ENCODE measurements at regions not wholly inside any gene's neighbourhood (a gene's known extent, or its start where the extent isn't known, plus 50 kb on each side); places are given as distances from the start of the nearest gene placed in this dataset.

DNA sequence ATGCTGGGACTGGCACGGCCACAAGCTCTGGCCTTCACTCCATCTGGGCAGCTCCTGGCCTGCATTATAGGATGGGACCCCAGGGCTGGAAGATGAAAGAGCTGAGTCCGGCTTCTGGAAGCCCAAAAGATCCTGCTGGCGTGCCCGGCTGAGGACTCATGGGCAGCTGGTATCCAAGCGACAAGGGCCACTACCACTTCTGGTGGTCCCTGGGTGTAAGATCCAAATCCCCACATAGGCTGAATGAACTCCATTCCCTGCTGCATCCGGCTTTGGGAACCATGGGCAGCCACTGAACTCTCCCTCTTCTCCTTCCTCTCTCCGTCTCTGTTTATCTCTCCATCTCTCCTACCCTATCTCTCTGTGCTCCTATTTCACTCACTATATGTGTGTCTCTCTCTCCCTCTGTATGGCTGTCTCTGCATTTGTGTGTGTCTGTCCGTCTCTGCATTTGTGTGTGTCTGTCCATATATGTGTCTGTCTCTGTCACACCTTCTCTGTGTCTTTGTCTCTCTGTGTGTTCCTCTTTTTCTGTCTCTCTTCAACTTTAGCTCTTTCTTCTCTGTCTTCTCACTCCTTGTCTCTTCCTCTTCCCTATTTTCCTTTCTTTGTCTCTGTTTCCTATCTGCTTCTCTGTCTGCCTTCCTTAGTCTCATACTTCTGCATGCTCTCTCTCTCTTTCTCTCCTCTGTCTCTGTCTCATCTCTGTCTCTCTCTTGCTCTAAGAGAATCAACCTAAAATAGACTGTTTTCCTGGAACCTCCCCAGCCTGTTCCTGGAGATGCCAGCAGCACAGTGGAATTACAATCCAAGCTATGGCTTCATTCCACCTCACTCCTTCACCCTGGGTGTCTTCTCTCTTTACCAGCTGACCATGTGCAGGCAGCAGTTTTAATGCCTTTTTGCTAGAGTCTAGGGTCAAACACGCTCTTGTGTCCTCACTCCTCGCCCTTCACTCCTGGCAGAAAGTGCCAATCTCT, 60.4 kb upstream of the IRX6 start:
- no peak overlapping the region for H3K4me3 Mint-ChIP-seq (ENCODE audit: low read depth, unreplicated experiment)
- H3K36me3 Mint-ChIP-seq (ENCODE audit: insufficient read depth, unreplicated experiment): no peaks in the 10 kb centered on the region
- BruUV-seq (replicated peaks): no TSS peak
- no peaks in the 10 kb centered on the region for H3K4me1 Mint-ChIP-seq (ENCODE audit: low read depth, unreplicated experiment)
- no peak for DNase-seq
- CTCF ChIA-PET: no interaction called here
- intact Hi-C loops (cut with micrococcal nuclease; ENCODE audit: unreplicated experiment): no loop called here
- peaks cover 19% of the 10 kb centered on the region for H3K27me3 Mint-ChIP-seq (ENCODE audit: unreplicated experiment)
- TF ChIP-seq, protein P1, sequence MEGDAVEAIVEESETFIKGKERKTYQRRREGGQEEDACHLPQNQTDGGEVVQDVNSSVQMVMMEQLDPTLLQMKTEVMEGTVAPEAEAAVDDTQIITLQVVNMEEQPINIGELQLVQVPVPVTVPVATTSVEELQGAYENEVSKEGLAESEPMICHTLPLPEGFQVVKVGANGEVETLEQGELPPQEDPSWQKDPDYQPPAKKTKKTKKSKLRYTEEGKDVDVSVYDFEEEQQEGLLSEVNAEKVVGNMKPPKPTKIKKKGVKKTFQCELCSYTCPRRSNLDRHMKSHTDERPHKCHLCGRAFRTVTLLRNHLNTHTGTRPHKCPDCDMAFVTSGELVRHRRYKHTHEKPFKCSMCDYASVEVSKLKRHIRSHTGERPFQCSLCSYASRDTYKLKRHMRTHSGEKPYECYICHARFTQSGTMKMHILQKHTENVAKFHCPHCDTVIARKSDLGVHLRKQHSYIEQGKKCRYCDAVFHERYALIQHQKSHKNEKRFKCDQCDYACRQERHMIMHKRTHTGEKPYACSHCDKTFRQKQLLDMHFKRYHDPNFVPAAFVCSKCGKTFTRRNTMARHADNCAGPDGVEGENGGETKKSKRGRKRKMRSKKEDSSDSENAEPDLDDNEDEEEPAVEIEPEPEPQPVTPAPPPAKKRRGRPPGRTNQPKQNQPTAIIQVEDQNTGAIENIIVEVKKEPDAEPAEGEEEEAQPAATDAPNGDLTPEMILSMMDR (IDR thresholded peaks at IDR 0.05; ENCODE audit: unreplicated experiment): no peak
- H3K27ac Mint-ChIP-seq (ENCODE audit: unreplicated experiment): no peak overlapping the region
- H3K9me3 Mint-ChIP-seq (ENCODE audit: low read depth, unreplicated experiment): peaks cover 10% of the 10 kb centered on the region

DNA sequence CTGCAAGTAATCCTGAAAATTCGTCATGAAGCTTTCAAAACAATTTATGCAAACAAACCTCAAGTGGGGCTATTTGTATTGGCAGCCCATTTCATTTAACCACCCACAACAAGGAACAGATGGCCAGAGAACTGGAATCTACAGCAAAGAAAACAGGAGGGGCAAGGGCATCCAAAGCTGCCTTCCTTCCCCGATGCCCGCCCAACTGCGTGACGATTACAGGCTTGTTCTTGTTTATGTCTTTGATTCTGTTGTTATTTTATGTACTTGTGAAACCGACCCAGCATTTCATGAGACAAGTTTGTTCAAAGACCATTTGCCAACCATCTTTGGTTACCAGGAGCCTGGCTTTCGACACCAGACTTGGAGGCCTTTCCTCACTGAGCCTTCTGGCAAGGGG, 59.1 kb upstream of the IRX6 start:
- Mint-ChIP-seq H3K4me1 (ENCODE audit: low read depth, unreplicated experiment) (no peaks in the 10 kb centered on the region), H3K27ac (ENCODE audit: unreplicated experiment) (no peak overlapping the region), H3K9me3 (ENCODE audit: low read depth, unreplicated experiment) (peaks cover 14% of the 10 kb centered on the region), H3K36me3 (ENCODE audit: insufficient read depth, unreplicated experiment) (no peaks in the 10 kb centered on the region), H3K4me3 (ENCODE audit: low read depth, unreplicated experiment) (no peak overlapping the region), H3K27me3 (ENCODE audit: unreplicated experiment) (peaks cover 19% of the 10 kb centered on the region)
- DNase-seq: no peak
- CTCF ChIA-PET: no interaction called here
- intact Hi-C loops (cut with micrococcal nuclease; ENCODE audit: unreplicated experiment): no loop called here
- TF ChIP-seq, protein P1 (IDR thresholded peaks at IDR 0.05; ENCODE audit: unreplicated experiment): no peak
- BruUV-seq (replicated peaks): no TSS peak

DNA sequence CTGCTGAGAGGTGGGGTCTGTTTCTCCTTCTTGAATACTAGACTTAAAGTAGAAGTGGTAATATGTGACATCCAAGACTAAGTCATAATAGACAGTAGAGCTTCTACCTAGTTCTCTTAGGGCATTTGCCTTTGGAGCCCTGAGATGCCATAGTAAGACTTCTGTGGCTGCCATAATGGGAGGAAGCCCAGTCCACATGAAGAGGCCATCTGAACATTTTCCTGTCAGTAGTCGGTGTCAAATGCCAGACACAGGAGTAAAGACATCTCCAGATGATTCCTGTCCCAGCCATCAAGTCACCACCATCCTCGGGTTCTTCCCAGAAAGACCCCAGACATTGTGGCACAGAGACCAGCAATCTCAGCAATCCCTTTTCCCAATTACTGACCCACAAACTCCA, 58.1 kb upstream of the IRX6 start:
- no peak overlapping the region for H3K27ac Mint-ChIP-seq (ENCODE audit: unreplicated experiment)

DNA sequence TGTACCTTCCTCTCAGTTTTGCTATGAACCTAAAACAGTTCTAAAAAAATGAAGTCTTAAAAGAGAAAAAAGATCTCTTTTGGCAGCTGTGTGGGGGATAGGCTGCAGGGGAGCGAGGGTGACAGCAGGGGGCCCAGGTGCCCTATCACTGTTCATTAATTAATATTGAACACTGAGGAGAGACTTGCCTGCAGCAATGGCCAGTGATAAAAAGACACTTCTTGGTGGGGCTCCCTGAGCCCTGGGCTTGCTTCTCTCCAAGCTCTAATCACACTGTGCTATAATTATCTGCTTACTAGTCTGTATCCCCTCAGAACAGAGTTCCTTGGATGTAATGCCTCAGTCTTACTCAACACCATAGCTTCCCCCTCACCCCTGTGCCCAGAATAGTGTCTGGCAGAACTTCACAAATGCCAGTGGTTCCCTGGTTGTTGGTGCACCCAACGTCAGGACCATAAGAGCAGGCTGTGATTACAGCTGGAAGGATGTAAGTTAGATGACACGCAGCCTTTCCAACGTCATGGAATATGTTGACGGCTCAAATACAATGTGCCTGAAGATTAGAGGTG, 52.0 kb upstream of the IRX6 start:
- CTCF ChIA-PET: no interaction called here
- no peak for DNase-seq
- peaks cover 4% of the 10 kb centered on the region for H3K9me3 Mint-ChIP-seq (ENCODE audit: low read depth, unreplicated experiment)
- H3K27ac Mint-ChIP-seq (ENCODE audit: unreplicated experiment): no peak overlapping the region
- intact Hi-C loops (cut with micrococcal nuclease; ENCODE audit: unreplicated experiment): no loop called here
- no peak overlapping the region for H3K4me3 Mint-ChIP-seq (ENCODE audit: low read depth, unreplicated experiment)
- no TSS peak for BruUV-seq (replicated peaks)
- H3K36me3 Mint-ChIP-seq (ENCODE audit: insufficient read depth, unreplicated experiment): no peaks in the 10 kb centered on the region
- TF ChIP-seq, protein P1 (IDR thresholded peaks at IDR 0.05; ENCODE audit: unreplicated experiment): no peak
- H3K27me3 Mint-ChIP-seq (ENCODE audit: unreplicated experiment): peaks cover 3% of the 10 kb centered on the region
- no peaks in the 10 kb centered on the region for H3K4me1 Mint-ChIP-seq (ENCODE audit: low read depth, unreplicated experiment)

More for the DNA sequence above, 58.1 kb upstream of the IRX6 start:
- H3K27me3 Mint-ChIP-seq (ENCODE audit: unreplicated experiment): peaks cover 19% of the 10 kb centered on the region
- no peaks in the 10 kb centered on the region for H3K4me1 Mint-ChIP-seq (ENCODE audit: low read depth, unreplicated experiment)
- no peaks in the 10 kb centered on the region for H3K36me3 Mint-ChIP-seq (ENCODE audit: insufficient read depth, unreplicated experiment)
- intact Hi-C loops (cut with micrococcal nuclease; ENCODE audit: unreplicated experiment): no loop called here
- TF ChIP-seq, protein P1 (IDR thresholded peaks at IDR 0.05; ENCODE audit: unreplicated experiment): no peak
- CTCF ChIA-PET: no interaction called here
- H3K9me3 Mint-ChIP-seq (ENCODE audit: low read depth, unreplicated experiment): peaks cover 10% of the 10 kb centered on the region
- H3K4me3 Mint-ChIP-seq (ENCODE audit: low read depth, unreplicated experiment): no peak overlapping the region
- DNase-seq: no peak
- no TSS peak for BruUV-seq (replicated peaks)
